CD4-positive, alpha-beta T cell treated with Interleukin-17A for 1 hour (primary cell): ENCODE measurements at regions not wholly inside any gene's neighbourhood (a gene's known extent, or its start where the extent isn't known, plus 50 kb on each side); places are given as distances from the start of the nearest gene placed in this dataset.

Source experiments
- DNase-seq: peaks from one replicate; pipeline ENCODE4 v3.0.0-alpha.2; 2020

DNA sequence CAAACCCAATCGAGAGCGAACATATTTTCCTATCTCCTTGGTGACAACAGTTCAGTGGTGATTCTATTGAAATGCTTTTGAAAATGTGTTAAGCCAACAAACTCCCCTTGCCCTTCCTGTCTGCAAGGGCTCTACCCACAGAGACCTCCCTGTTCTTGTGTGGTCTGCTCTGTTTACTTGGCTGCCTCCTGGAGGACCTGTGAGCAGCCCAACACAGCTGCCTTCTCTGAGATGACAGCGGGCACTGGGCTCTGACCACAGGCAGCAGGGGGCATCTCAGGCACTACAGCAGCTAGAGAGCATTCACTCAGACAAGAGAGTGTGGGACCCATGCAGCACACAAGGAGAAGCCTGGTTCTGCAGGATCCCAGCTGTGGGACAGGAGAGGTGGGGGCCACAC is 416.4 kb downstream of the TCERG1L start:
- no peak for DNase-seq

DNA sequence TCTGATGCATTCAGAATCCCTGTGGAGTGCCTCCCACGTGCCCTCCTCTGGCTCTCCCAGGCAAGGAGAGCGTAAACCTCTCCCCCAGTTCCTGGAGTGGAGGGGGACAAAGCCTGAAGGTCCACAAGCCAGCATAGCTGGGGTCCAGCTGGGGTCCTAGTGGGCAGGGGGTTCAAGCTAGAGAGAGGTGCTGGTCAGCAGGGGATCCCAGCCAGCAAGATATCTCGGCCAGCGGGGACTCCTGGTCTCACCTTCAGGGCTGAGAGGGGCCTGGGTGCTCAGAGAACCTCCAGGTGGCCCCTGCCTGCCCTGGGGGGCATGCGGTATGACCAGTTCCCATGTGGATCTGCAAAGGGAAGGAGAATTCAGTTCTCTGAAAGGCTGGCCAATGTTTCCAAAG is 413.7 kb downstream of the TCERG1L start:
- DNase-seq = no peak

DNA sequence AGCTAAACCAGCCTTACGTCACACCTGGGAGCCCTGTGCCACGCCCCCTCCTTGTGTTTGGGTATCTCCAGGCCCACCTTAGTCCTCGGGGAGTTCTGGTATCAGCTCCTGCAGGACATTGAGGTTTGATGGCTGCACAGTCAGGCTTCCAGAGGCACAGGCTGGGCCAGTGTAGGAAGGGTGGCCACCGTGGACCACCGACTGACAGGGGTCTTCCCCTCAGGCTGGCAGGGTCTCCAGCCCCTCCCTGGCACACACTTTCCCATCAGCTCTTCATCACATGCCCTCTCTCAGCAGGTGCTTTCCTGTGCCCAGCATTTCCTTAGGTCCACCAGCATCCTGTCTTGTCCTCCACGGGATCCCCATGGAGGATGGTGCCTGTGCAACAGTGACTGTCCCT is 413.1 kb downstream of the TCERG1L start:
- no peak for DNase-seq

DNA sequence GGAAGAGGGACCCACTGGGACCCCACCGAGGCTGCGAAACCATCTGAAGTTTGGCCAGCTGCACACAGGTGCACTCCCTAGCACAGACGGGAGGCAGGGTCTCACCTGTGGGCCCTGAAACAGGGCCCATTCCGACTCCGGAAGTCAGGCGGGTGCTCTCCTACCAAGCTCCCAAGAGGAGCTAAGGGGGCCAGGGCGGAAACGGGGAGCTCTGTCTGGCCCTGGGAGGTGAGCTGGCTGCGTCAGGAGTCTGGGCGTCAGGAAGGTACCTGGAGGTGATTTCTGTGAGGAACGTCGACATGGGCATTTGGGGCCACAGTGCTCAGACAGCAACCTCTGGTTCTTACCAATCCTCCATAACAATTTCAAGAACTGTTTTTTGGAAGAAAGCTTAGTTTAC is 411.7 kb downstream of the TCERG1L start:
- no peak for DNase-seq

DNA sequence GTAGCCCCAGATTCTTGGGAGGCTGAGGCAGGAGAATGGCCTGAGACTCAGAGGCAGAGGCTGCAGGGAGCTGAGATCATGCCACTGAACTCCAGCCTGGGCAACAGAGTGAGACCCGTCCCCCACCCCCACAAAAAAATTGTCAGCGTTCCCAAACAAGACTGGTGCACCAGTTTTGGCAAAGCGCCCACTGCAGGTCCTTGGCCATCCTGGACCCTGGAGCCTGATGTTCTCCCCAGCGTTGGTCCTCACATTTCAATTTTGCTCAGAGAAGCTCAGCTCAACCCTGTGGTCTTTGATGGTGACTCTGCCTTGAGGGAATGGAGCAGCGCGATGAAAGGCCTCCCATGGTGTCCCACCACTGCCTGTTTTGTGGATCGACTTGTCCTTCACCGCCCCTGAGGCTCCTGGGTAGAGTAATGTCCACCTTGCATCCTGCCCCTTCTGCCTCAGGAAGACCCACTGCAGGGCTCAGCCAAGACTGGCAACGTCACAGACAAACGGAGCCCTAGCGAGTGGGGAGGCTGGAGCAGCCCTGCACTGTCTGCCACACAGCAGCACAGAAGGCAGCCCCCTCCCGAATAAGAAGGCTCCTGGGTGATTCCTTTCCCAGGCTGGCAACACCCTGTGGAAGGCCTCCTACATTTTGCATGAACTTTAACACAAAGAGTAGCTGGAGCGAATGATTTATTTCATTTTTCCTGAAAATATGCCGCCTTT is 410.9 kb downstream of the TCERG1L start:
- DNase-seq = no peak

DNA sequence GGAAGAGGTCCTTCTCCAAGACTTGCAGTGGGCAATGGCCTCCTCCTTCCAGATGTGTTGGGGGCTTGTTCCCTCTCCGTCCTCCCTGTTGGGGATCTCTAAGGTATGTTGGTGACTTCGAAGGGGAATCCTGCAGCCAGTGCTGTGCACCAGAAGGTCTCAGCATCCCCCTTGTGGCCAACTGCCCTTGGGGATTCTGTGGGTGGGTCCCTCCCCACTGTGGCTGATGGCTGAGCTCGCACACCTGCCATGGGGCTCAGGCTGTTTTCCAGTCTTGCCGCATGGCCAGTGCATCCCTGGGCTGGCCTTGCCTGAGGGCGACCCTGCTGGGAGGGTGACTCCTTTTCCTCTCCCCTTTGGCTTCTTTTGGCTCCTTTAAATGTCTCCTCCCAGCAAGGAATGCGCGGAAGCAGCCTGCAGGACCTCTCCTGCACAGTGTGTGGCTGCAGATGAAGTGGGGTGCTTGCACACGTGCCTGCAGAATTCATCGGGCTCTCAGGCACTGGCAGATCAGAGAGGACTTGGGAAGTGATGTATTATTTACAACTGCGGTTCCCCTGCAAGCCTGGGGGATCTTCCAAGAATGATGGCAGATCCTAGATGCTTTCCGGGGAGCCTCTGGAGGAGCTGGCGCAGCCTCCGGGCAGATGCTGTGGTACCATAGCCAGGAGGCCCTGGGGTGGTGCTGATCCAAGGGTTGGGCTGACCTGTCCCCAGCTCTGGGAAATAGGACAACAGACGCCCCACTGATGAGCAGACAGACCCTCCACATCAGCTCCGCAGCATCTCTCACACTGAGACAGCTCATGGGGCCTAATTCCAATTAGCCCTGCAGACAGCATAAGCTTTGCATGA is 410.0 kb downstream of the TCERG1L start:
- DNase-seq = no peak

DNA sequence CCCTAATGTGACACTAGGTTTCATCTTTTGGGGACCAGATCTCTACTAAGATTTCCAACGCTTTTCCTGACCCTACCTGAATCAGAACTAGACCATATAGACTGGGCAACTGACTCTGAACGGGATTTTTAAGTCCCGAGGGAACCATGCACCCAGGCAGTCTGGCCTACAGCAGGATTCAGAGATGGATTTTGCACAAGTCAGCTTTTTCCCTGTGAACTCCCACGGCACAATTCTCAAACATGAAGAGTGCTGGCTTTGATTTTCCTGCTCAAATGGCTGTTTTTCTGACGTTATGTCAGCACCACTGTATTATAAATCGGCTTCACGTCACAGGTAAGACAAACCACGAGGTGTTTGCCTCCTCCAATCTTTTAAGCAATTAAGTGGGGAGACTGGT is 409.1 kb downstream of the TCERG1L start:
- DNase-seq = no peak

DNA sequence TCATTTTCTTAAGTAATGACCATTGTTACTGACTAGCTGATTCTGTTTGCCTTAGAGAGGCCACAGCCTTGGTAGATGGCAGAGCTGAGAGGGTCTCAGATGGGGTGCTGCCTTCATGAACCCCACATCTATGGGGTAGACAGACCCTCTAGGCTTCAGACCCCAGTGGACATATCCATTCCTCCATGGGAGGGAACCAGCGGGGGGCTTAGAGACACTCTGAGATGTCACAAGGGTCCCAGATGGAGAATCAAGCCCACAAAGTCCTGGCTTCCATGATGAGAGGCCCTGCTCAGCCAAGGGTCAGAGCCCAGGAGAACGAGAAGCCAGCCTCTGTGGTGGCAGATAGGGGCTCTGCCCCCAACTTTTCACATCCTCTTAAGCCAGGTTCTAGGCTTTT is 408.6 kb downstream of the TCERG1L start:
- no peak for DNase-seq

DNA sequence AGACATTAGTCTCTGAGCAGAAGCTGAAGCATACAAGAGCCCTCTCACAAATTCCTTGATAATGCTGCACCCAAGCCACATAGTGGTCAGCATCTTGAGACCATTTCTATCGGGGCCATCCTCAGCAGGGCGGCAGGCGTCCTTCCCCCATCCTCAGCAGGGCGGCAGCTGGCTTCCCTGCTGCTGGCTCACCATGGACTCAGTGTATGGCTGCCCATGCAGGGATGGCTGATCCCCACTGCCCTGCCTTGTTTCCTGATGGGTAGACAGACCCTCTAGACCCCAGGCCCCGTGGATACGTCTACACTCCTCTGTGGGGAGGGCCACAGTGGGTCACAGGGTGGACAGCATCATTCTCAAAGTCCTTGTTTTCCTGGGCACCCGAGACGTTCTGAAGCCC is 406.8 kb downstream of the TCERG1L start:
- DNase-seq = no peak

DNA sequence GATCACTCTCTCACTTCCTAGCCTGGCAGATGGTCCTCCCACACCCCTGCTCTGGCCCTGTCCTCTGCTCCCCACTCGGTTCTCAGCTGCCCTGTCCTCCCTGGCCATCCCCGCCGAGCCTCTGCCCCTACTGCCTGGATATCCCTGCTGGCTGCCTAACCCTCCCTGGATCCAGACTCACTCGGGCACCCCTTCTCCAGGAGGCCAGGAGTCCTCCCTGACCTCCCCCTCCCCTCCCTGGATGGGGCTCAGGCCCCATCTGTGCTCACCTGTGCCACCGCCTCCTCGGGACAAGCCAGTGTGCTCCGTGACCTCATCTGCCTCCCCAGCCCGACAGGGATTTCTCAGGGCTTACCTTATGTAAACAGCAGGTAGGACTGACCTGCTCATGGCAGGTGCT is 406.1 kb downstream of the TCERG1L start:
- DNase-seq = no peak

DNA sequence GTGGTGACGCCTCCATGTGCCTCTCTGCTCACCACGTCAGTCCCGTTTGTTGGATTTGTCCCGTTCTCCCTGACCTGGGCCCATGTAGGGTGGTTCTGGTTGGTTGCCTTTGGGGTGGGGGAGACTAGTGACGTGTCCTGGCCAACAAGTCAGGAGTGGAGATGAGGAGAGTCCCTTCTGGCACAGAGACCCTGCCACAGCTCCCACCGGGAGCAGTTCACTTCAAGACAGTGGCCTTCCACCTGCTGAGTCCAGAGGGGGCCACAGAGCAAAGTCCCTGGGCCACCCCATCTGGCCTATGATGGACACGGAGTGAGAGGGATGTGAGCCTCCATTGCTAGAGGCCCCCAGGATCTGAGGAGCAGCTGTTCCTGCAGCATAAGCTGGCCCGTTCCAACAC is 405.6 kb downstream of the TCERG1L start:
- no peak for DNase-seq

DNA sequence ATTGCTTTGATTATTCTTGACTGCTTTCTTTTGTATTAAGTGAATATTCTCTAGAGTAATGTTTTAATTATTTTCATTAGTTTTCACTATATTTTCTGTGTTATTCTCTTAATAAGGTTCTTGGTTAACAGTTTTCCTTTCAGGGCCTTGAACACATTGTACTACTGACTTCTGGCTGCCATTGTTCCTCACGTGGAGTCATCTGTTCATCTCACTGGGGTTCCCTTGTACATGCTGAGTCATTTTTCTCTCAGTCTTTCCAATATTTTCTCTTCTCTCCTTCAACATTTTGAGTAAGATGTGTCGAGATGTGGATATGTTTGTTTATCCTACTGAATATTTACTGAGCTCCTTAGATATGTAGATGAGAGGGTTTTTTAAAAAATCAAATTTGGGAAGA is 400.7 kb downstream of the TCERG1L start:
- no peak for DNase-seq

DNA sequence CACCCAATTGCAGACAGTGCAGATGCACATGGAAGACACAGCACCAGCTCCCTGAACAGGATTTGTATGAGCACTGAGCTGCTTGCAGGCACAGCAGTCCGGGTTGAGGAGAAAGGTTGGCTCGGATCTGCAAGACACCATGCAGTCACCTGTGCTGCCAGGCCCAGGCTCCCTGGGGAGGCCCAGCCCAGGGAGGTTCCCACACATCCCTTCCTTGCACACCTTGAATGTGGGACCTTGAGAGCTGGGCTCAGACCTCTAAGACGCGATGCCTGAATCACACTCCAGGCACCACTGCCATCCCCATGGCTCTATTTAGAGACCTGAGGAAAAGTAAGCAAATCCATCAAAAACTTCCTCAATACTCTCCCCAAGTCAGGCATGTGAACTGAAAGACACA is 397.7 kb downstream of the TCERG1L start:
- DNase-seq = no peak

DNA sequence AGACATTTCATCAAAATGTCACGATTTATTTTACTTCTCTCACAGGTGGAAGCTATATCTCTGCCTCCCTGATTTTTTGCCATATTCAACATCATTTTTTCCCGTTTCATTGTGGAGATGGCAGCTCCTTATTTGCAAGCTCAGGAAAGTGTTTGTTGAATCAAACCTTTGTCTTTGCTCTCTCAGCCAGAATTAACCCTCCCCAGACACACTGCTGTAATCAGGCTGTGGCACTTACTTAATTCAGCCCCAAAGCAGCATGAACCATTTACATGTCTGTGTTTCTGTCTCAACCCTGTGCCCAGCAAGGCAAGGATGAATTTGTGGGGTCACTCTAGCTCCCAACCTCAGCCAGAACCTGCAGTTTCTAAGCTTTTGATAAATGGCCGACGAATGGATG is 397.2 kb downstream of the TCERG1L start:
- no peak for DNase-seq

DNA sequence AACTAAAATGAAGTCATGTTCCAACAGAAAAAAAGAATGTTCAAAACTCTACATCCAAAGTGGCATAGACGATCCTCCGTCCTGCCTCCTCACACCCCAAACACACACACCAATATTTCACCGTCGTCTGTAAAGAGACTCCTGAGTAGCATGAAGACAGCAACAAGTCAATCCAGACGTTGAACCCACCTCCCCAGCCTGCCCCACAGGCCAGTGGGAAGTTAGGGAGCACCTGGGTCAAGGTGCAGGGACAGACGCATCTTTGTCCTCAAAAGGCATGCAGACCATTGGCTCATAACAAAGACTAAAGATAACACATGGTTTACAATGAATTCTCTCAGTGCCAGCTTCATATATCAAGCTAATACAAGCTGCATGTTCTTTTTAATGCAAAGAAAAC is 396.5 kb downstream of the TCERG1L start:
- no peak for DNase-seq

DNA sequence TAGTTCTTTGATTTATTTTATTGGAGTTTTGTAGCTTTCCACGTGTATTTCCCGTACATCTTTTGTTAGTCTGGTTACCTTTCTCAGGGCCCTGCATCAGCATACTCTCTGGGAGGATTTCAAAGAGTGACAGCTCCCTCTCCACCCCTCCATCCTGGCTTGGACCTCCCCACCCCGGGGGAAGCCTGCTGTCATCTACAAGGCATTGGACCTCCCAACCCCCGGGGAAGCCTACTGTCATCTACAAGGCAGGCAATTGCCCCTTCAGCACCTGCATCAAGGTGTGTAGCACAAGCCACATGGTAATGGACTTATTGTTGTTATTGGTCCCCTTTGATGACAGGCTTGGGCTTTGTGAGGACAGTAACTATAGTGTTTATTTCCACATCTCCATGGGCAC is 390.1 kb downstream of the TCERG1L start:
- DNase-seq = no peak

DNA sequence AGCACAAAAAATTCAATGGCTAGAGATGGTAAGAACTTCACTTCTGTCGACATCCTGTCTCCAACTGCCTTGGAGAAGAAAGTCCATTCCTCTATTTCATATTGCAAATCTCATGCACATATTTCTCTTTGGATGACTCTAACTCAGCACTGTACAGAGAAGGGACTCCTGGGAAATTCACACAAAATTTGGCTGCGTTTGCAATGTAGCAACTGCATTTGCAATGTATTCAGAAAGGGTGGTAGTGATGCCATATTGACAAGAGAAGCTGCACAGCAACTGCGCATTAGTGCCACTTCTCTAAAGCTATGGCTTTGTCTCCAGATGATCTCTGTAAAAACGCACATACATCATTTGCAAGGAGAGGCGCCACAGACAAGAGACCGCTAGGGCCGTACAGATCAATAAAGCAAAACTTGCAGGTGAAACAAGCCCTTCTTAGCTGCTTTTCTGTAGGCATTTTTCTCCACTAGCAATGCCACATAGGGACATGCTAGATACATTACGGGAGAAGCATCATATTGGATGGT is 389.5 kb downstream of the TCERG1L start:
- DNase-seq = no peak

DNA sequence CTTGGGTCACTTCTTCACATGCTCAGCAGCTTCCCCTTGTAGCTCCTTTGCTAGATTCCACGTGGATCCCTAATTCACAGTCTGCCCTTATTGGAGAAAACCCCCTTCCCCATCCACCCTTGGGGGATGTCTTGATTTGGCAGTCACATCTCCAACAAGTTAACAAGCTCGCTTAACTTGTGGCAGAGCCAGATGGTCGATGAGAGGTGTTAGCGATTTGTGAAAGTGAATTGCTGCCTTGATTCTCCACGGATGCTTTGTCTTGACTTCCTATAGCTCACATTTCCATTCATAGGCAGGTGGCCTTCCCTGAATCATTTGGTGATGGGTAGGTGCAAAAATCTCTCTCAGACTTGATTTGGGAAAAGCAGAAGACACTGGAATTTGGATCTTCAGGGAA is 387.9 kb downstream of the TCERG1L start:
- DNase-seq = no peak

DNA sequence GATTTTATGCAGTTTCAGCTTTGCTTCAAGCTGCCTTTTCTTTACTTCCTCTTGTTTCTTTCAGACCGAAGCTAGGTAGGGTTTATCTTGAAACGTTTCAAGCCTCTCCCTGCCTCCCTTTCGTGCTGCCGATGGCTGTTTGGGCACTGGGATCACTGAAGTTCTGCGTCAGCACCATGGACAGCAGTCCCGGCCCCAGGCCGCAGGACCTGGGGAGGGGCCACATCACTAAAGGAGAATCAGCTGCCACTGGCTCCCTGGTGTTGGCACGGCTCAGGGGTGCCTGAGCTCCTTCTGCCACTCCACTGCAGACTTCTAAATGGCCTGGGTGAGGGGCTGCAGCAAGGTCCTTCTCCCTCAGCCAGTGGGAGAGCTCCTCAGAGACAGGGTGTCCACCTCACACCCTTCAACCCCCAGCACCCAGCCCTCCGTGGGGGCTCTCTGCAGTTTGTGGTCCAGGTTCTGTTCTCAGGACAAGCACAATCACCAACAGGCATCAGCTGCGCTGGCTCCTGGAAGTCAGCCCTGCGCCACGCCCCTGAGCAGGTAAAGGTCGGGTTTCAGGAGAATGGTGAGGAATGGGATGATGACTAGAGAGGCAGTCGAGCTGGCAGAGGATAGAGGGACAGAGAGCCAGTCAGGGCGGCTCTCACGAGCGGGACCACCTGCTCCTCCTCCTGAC is 387.2 kb downstream of the TCERG1L start:
- no peak for DNase-seq

DNA sequence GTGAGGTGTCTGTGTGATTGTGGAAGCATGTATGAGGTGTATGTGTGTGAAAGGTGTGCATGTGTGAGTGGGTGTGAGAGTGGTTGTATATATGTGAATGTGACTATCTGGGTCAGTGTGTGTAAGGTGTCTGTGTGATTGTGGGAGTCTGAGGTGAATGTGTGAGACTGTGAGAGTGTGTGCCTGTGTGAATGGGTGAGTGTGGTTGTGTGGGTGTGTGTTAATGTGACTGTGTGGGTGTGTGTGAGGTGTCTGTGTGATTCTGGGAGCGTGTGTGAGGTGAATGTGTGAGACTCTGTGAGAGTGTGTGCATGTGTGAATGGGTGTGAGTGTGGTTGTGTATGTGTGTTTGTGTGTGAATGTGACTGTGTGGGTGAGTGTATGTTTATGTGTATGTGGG is 385.1 kb downstream of the TCERG1L start:
- DNase-seq = no peak

DNA sequence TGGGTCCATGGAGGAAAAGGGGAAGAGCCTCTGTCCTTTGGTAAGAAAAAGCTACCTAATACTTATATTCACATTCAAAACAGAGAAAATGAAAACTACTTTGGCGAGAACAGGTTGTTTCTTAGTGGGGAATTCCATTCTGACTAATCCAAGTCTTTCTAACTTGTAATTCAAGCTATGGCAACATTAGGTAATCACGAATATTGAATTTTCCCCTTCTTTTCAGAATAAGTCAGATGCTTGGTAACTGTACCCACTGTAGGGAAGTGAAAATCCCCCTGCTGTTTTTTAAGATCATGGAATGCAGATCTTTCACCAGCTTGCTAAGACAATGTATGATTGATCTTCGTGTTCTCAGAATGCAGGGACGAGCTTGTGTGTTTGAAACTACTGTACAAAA is 384.4 kb downstream of the TCERG1L start:
- DNase-seq = no peak

DNA sequence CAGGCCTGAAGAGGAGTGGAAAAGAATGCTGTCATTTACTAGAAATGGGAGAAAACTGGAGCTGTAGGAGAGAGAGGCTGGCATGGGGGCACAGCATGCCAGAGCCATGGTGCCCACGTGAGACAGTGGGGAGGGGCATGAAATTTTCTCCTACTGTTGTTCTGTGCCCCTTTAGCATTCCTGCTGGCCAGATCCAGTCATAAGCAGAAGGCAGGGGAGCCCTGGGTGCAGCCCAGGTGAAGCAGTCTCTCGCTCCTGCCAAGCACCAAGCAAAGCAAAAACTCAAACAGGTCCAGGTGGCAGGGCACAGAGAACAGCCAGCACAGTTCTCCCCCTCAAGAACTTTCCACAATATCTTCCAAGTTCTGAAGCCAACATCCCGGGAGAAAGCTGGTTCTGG is 383.2 kb downstream of the TCERG1L start:
- DNase-seq = no peak

DNA sequence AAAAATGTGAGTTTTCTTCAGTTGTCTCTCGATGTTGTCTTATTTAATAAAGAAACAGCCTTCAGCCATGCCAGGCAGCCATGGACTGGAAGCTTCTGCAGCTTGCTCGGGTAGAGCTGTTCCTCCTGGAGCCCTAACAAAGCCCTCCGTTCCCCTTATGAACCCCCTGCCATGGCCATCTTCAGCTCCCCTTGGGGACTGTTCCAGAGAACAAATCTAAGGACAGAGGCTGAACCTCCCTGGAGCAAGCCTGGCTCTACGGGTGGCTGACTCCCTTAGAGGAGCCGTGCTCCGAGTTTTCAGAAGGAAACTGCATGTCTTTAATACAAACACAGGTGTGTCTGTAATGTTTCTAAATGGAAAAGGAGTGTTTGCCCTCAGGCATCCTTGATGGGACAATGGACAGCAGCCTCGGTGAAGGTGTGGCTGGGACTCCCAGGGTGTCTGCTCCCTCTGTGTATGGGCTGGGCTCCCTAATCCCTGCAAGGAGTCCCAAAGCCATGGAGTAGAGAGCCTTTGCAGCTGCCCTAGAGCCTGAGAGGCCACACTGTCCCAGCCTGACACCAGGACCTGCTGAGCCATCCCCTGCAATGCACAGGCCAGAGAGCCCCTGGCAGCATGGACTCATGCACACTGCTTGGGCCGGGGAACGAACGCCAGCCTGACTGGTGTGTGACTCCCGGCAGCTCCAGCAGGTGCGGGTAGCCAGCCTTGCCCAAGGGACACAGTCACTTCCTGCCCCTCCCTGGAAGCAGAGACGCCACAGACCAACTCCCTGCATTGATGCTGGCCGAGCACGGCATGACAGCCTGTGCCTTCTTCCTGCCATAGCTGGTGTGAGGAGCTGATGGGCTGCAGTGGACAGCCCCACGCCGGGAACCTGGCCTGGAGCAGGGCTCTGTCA is 381.8 kb downstream of the TCERG1L start:
- DNase-seq = no peak
